Activated T-cell treated with anti-CD3 and anti-CD28 coated beads for 48 hours (primary cell): ENCODE measurements at regions not wholly inside any gene's neighbourhood (a gene's known extent, or its start where the extent isn't known, plus 50 kb on each side); places are given as distances from the start of the nearest gene placed in this dataset.

ENCODE experiments used
- DNase-seq: peaks from one replicate; pipeline ENCODE4 v3.0.0-alpha.2; 2020; ENCODE audit warnings: low read depth

DNA sequence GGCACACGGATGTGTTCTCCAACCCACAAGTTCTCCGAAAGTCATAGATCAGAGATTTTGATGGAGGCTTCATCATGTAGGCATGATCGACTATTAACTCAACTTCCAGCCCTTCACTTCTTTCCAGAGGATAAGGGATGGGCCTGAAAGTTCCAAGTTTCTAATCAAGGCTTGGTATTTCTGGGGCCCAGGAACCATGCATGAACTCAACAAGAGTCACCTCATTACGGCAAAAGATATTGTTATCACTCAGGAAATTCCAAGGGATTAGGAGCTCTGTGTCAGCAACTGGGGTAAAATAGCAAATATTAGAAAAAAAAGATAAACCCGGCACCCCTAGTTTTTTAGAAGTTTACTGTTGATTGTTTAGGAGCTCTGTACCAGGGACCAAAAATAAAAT lies 240.1 kb upstream of the PPP1R2C start:
- DNase-seq, result no peak

DNA sequence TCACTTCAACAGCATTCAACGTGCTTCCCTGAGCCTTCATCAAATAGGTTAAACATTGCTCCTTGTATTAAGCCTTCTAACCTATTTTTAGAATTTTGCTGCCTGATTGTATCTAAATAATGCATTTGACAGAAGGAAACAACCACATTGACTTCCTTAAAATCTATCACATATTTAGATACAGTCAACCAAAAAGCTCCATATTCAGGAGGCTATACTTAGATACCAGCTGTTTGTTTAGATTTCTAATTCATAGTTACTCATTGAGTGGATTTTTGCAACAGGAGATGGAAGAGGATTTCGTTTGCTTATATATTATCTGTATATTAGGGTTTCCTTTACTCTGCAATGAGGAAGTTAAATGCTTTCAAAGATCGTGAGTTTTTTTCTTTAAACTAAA lies 241.1 kb upstream of the PPP1R2C start:
- DNase-seq, result no peak

DNA sequence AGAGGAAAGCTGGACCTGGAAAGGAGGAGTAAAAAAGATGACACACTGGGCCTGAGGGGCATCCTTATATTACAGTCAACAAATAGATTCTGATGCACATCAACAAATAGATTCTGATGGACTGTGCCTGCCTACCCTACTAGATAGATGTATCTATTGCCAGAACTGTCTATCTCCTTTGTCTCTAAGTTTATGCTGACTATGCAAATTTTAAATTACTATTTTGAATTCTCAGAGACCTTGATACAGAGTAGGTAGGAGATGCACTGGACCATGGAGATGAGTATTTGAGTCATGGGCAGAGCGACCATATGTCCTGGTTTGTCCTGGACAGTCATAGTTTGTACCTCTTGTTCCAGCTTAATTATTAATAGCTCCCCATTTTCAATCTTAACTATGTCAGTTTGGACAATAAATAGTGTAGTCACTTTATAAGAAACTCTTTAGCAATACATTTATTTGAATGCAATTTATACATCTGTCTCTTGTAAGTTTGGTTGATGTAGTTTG lies 247.9 kb upstream of the PPP1R2C start:
- DNase-seq, result no peak

DNA sequence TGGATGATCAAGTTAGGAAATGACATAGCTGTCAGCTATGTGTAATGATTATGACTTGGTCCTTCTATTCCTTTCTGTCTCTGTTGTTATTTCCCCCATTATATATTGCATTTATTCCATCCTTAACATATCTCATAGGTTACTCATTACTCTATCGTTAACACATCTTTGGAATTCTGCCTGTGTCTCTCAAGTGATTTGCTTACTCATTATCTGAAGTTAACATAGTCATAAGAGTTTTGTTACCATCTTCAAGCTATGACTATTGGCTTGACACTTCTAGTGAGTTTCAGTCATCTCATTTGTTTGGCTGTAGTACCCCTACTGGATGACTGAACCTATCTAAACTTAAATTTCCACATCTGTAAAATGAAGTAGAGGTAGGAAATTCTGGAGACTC lies 286.1 kb upstream of the PPP1R2C start:
- no peak for DNase-seq

DNA sequence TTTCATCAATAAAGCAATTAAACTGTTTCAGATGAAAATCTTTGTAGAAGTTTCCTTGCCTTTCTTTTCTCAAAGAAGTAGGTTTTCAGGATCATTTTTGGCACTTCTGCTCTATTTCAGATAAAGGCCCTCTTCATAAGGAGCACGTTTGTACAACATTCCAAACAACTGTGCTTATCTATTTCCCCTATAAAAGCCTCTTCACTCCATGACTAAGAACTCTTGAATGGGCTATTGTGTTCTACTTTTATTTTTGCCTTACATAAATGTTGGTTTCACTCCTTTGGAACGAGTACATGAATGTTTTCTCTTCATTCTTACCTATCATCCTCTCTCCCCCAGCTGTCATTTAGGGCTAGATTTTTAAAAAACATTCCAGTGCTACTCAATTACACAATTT lies 288.0 kb upstream of the PPP1R2C start:
- DNase-seq, result no peak

DNA sequence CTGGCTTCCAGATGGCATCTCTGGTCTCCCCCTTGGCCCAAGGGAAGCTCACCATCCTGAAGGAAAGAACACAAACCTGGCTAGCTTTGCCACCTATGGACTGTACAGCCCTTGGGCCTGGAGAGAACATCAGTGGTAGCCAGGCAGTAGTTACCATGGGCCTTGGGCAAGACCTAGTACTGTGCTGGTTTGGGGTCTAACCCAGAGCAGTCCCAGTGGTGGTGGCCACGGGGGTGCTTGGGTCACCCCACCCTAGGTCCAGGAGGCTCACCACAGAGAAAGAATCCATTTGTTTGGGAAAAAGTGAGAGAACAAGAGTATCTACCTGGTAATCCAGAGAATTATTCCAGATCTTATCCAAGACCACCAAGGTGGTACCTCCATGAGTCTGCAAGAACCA lies 290.7 kb upstream of the PPP1R2C start:
- no peak for DNase-seq

DNA sequence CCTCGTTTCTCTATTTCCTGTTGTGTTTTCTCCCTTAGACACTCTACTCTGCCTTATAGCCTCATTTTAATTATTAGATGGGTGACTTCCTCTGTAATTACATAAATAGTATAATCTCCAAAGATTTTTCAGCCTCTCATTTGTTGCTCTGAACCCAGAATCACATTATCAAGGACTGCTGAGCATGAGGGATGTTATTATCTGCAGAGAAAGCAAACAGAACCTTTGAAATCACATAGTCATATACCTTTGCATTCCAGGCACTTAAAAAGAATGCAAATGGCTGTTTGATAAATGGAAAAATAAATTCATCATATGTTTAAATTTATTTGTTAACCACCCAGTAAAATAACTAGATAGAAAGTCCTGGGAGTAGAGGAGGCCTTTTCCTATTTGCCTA lies 305.1 kb upstream of the PPP1R2C start:
- no peak for DNase-seq

DNA sequence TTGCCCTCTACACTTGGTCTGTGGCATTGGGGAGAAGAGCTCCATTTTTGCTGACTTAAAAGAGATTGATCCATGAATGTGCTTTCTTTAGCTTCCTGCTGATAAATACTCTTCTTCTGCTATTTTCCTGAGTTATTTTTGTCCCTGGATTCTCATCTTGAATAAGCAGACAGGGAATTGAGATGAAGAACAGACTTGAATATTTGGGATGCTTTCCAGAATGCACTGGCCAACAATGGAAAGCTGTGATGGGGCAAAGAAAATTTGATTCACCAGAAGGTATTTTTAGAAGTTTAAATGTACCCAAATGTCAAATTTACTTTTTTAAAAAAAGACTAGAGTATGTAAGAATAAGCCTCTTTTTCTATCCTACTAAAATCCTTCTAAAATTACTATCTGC lies 309.9 kb upstream of the PPP1R2C start:
- no peak for DNase-seq

DNA sequence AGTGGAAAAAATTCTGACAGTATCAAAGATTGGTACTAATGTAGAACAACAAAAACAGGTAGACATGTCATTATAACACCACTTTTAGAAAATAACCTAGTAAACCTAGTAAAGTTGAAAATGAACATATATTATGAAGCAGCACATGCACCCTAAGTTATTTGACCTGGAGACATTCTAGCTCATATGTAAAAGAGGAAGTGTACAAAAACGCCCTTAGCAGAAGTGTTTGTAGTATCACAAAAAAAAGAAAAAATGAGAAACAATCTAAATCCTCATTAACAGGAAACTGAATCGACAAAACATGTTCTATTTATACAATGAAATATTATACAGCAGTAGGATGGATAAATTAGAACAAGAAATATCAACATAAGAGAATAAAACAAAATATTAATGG lies 318.9 kb upstream of the PPP1R2C start:
- no peak for DNase-seq

DNA sequence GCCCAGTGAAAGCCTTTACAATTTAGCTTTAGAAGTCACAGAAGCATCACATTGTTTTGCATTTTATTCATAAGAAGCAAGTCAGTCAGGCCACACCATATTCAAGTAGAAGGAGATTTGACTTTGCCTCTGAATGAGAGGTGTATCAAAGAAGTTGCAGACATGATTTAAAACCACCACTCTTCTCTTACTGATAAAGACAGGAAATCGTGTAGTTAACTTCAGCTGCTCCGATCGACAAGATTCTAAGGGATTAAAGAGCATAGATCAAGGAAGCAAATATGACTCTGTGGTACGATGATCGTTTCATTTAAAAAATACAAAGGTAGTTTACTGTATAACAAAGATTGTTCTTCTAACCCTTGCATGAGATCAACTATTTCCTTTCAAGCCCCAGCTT lies 328.0 kb upstream of the PPP1R2C start:
- DNase-seq, result no peak

DNA sequence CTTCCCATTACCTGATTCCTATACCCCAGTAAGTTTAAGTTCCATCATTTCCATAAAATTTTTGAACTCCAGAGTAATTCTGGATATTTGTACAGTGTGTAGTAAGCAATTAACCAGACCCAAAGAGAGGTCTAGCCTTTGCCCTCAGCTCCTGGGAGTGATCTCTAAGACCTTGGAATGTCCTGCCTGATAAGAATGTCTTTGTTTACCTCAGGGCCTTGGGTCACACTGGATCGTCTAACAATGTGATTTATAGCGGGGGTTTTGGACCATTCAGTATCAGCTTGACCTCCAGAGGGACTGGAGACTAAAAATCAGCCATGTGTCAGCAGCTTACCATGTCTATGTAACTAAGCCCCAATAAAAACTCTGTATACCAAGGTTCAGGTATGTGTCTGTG lies 330.9 kb upstream of the PPP1R2C start:
- DNase-seq, result no peak

DNA sequence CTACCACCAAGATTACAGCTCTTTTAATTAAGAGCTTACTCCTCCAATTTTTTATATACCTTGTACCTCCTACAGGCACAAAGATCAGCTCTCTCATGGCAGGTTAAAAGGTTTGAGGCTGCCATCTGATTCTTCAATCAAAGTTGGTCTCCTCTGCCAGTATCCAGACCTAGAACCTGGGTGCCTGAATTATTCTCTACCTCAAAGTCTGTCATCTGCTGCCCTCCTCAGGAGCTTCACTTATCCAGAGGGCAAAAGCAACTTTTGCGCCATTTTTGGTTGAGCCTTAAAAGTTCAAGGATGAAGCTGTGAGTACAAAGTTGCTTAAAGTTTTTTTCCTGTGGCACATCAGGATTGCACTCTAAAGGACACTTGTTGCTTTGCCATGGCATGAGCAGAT lies 343.7 kb upstream of the PPP1R2C start:
- no peak for DNase-seq

DNA sequence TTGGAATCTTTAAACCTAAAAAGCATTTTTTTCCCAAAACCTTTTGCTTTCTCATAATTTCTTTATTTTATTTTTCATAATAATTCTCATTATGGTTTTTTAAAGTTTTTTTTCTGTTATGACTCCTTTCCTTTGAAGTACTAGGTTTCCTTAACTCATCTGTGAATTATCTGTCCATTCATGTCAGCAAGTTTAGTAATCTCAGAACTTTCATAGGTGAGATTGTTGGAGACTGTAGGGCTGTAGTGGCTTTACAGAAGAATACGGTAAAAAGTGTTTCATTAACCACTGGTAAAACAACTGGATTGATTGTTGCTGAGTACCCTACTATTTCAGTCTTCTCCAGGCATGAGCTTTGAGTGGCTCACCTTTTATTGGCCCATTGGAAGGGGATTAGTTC lies 361.7 kb upstream of the PPP1R2C start:
- DNase-seq, result no peak

DNA sequence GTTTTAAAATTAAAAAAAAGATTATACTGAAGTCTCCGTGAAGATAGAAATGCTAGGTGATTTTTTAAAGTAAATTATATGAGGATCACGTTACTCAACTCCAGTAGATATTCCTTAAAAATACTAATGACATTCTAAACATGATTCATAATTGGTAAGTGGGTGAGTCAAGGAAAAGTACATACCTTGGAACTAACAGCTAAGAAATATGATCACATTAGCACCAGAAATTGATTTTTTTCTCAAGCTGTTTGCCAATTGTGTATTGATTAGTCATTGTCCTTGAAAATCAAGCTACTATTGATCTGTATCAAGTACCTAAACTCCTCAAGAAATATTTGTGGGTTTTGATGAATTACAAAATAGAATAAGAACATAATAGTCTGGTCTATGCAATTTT lies 362.6 kb upstream of the PPP1R2C start:
- no peak for DNase-seq

DNA sequence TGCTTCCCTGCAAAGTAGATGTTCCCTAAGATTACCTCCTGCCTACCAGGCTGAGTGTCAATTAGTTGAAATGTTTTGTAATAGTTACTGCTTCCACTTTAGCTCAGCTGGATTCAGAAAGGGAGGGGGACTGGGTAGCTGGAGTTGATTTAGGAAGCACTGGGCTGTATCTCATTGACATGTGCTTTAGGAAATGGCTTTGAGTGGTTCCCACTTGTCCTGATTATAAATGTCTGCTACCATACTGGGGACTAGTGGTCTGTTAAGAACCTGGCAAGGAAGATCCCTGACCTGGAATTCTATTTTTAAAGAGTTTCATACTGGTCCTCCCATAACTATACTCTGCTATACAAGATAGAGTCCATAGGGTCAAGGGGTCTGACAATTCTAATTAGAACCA lies 363.9 kb upstream of the PPP1R2C start:
- no peak for DNase-seq

DNA sequence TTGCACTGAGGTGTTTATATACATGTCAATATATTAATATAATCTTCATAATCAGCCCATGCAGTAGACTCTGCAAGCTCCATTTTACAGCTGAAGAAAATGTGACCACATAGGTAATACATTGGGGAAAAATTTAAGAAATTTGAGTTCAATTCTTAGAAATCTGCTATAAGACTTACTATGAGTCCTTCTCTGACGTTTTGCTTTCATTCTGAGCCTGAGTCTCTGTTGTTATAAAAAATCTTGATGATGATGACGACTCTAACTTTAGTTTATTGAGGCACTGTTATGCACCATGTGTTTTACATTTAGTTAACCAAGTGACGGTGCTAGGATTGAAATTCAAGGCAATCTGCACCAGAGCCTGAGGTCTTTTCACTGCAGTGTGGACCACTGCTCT lies 370.3 kb upstream of the PPP1R2C start:
- no peak for DNase-seq

DNA sequence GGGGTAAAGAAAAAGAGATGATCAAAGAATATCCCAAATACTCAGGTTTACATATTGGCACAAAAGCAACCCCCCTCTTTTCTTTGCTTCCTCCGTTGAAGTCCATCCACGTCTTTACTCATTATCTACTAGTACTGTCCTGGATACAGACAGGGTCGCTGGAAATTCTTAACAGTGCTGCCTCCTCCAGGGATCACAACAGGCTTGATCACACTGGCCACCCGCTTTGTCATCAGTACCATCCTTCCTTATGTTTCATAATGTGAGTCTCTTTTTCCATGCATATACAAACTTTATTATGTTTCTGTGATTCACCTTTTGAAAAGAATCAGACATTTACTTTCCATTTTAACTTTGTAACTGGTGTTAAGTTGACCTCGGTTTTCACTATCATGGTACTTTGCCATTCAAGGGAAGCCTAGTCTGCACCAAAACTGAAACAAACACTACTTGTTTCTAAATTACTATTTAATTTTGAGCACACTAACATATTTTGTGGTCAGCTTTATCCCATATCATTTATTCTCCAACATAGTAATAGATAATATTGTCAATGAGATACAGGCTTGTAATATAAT lies 387.5 kb upstream of the PPP1R2C start:
- peak; percentile 1 for DNase-seq

DNA sequence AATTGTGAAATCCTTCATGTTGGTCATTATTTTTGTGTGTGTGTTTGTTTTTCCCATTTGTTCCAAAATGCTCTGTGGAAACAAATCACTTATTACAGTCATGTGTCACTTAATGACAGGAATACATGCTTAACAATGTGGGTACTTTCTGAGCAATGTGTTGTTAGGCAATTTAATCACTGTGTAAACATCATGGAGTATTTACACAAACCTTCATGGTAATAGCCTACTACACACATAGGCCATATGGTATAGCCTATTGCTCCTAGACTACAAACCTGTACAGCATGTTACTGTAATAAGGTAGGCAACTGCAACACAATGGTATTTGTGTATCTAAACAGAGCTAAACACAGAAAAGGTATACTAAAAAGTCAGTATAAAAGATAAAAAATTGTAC lies 388.9 kb upstream of the PPP1R2C start:
- no peak for DNase-seq

DNA sequence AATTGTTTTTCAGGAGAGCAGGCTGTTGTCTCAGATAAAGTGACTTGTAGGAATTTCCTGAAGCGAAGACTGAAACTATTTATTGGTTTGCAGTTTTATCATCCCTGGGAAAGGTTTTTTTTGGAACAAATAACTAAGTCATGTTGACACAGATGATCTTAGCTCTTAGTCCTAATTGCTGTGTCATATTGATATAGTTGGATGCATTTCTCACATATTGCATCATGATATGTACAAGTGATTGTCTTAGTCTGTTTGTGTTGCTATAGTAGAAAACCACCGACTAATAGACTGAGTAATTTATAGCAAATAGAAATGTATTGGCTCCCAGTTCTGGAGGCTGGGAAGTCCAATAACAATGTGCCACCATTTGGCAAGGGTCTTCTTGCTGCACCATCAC lies 397.5 kb upstream of the PPP1R2C start:
- DNase-seq, result no peak

DNA sequence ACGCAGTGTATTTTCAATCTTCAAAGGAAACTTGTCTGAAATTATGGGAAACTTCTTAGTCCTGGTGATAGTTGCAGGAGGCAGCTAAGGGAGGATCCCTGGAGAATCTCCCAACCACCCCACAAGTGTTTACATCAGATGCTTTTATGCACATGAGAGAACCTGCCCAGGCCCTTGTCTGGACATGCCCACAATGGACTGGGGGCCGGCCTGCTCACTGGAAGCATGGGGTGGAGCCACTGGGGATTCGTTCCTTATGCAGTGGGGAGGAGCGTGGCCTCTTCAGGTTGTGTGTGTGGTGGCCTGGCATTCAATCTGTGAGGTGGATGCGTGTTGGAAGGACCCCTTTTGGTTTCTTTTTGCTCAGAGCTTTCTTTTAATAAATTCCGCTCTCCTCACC lies 398.7 kb upstream of the PPP1R2C start:
- DNase-seq, result no peak

DNA sequence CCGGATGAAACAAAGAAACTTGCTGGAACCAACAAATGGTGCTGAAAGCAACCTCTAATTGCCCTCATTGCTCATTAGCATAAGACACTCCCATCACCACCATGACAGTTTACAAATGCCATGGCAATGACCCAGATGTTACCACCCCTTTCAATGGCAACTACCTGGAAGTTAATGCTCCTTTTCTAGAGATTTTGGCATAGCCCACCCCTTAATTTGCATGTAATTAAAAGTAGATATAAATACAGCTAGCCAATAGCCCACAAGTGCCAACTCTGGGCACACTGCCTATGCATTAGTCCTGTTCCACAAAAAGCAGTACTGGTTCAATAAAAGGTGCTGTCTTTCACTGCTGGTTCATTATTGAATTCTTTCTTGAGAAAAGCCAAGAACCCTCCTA lies 410.3 kb upstream of the PPP1R2C start:
- DNase-seq, result no peak

DNA sequence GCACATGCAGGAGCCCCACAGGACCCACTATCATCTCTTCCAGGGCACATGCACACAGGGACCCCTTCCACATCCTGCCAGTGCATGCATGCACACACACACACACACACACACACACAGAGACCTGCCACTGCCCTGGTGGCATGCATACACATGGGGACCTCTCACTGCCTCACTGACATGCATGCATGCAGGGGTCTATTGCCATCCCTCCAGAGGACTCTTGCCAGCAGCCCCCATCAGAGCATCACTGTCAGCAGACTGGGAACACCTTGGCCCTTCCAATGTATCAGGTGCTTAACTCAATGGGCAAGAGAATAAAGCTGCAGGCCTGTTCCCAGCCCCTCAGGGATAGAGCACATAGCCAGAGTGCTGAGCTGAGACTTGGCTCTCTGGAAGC lies 433.6 kb upstream of the PPP1R2C start:
- no peak for DNase-seq

DNA sequence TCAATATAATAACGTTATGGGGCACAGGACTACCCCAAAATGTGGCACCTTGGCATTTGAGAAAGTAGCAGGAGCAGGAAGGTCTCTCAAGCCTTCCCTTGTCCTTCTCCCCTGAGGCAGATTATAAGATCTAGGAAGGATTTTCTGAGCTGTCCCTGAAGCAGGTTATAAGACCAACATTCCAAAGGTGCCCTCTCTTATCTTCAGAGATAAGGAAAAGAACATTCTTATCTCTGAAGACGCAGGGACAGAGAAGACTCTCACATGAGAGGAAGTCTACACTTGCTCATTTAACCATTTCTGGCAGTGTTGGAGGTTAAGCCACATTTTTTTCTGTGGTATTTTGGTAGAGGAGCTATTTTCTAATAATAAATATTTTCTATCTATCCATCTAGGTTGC lies 437.9 kb upstream of the MAOA start:
- DNase-seq, result no peak

DNA sequence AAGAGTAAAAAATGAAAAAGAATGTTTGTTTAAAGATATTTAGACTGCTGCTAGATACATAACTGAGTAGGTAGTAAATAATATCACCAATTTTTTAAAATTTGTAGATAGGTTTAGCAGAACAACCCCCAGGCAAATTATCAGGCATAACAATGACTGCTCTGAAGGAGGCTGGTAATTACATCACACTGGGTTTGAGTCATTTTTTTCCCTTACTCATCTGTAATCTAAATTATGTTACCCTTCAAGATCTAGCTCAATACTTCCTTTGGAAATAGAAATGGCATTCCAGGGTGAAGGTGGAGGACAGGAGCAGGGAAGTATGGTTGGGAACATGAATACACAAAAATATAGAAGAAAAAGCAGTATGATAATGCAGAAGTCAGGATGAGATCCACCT lies 431.6 kb upstream of the MAOA start:
- DNase-seq, result no peak
